IMR-90 (cell line): ENCODE measurements at regions not wholly inside any gene's neighbourhood (a gene's known extent, or its start where the extent isn't known, plus 50 kb on each side); places are given as distances from the start of the nearest gene placed in this dataset.

ENCODE experiments used
- ATAC-seq: fragments of 200-7000 bp; cut with Tn5 transposase; 2 replicates; pipeline ENCODE4 v1.9.1; 2020; ENCODE audit warnings: low read depth, mild to moderate bottlenecking, moderate library complexity
- BruUV-seq: library from RNA; stranded (reverse); fragments of 400-500 nt; replicated peaks from 2 replicates; lab custom pipeline; 2021; lab: Mats Ljungman, UMichigan
- CTCF ChIA-PET: fragments of 300-600 bp; formaldehyde crosslinking; extraction: SDS; loops from one replicate; lab custom pipeline; 2021; ENCODE audit warnings: antibody characterized with exemption; lab: Yijun Ruan, JAX
- POLR2A ChIA-PET: fragments of 300-600 bp; sonication (Branson Sonifier 250); formaldehyde crosslinking; loops from one replicate; lab custom pipeline; 2022; ENCODE audit warnings: antibody characterized with exemption; ENCODE audit not compliant: unreplicated experiment; lab: Charles Lee
- DNase-seq: peaks from one replicate; pipeline ENCODE4 v3.0.0; 2013
- H2AFZ ChIP-seq: replicated peaks from 2 replicates; pipeline ENCODE3; 2013; ENCODE audit warnings: low read length, mild to moderate bottlenecking; ENCODE audit not compliant: poor library complexity
- H2AK5ac ChIP-seq: 2 replicates; pipeline ENCODE4 v1.6.1; 2013; ENCODE audit warnings: low read depth, low read length, inconsistent platforms
- H2AK9ac ChIP-seq: replicated peaks from 2 replicates; pipeline ENCODE3; 2013; ENCODE audit warnings: mild to moderate bottlenecking, low read depth, low read length, moderate library complexity; ENCODE audit not compliant: poor library complexity
- H2BK120ac ChIP-seq: 2 replicates; pipeline ENCODE4 v1.6.1; 2013; ENCODE audit warnings: low read depth, low read length, inconsistent platforms
- H2BK15ac ChIP-seq: 3 replicates; pipeline ENCODE4 v1.6.1; 2013; ENCODE audit warnings: low read depth, low read length, inconsistent platforms
- H2BK20ac ChIP-seq: 2 replicates; pipeline ENCODE4 v1.6.1; 2013; ENCODE audit warnings: low read depth, mild to moderate bottlenecking, inconsistent platforms, low read length, moderate library complexity
- H2BK5ac ChIP-seq: 2 replicates; pipeline ENCODE4 v1.6.1; 2013; ENCODE audit warnings: mild to moderate bottlenecking, low read depth, low read length, inconsistent platforms; ENCODE audit not compliant: poor library complexity, severe bottlenecking
- H3K14ac ChIP-seq: replicated peaks from 2 replicates; pipeline ENCODE4 v1.6.1; 2013; ENCODE audit warnings: low read depth, low read length, inconsistent platforms
- H3K18ac ChIP-seq: 2 replicates; pipeline ENCODE4 v1.6.1; 2013; ENCODE audit warnings: low read depth, low read length, control low read depth
- H3K23ac ChIP-seq: 2 replicates; pipeline ENCODE4 v1.6.1; 2013; ENCODE audit warnings: low read depth, low read length, inconsistent platforms
- H3K27ac ChIP-seq: 2 replicates; pipeline ENCODE4 v1.5.1; 2013; ENCODE audit warnings: mild to moderate bottlenecking, control low read depth, low read length; ENCODE audit not compliant: insufficient read depth
- H3K27me3 ChIP-seq: 2 replicates; pipeline ENCODE4 v1.6.1; 2013; ENCODE audit warnings: low read length; ENCODE audit not compliant: control insufficient read depth, insufficient read depth
- H3K36me3 ChIP-seq: 2 replicates; pipeline ENCODE4 v1.6.1; 2013; ENCODE audit warnings: low read length, mixed read lengths; ENCODE audit not compliant: control insufficient read depth, insufficient read depth
- H3K4ac ChIP-seq: 2 replicates; pipeline ENCODE4 v1.6.1; 2013; ENCODE audit warnings: low read depth, low read length, inconsistent platforms
- H3K4me1 ChIP-seq: 2 replicates; pipeline ENCODE4 v1.6.1; 2013; ENCODE audit warnings: low read length, mixed read lengths; ENCODE audit not compliant: control insufficient read depth, insufficient read depth
- H3K4me2 ChIP-seq: 2 replicates; pipeline ENCODE4 v1.6.1; 2013; ENCODE audit warnings: low read depth, mild to moderate bottlenecking, control low read depth, low read length, moderate library complexity
- H3K4me3 ChIP-seq: 2 replicates; pipeline ENCODE4 v1.5.1; 2013; ENCODE audit warnings: low read depth, mild to moderate bottlenecking, control low read depth, low read length, moderate library complexity; ENCODE audit not compliant: insufficient read depth
- H3K56ac ChIP-seq: 2 replicates; pipeline ENCODE4 v1.6.1; 2013; ENCODE audit warnings: low read length, inconsistent platforms; ENCODE audit not compliant: insufficient read depth; ENCODE audit errors: extremely low read depth
- H3K79me1 ChIP-seq, 2 experiments: 2 replicates each; pipeline ENCODE4 v1.6.1; 2013; ENCODE audit warnings: low read length in 2 of 2, inconsistent platforms in 1 of 2, low read depth in 1 of 2
- H3K9ac ChIP-seq: 2 replicates; pipeline ENCODE4 v1.6.1; 2013; ENCODE audit warnings: low read depth, low read length, control low read depth
- H3K9me1 ChIP-seq: 2 replicates; pipeline ENCODE4 v1.6.1; 2013; ENCODE audit warnings: low read length, inconsistent platforms; ENCODE audit not compliant: insufficient read depth
- H3K9me3 ChIP-seq: 2 replicates; pipeline ENCODE4 v1.6.1; 2013; ENCODE audit warnings: low read length; ENCODE audit not compliant: control insufficient read depth, insufficient read depth
- H4K20me1 ChIP-seq: 2 replicates; pipeline ENCODE4 v1.6.1; 2013; ENCODE audit warnings: low read length, inconsistent platforms; ENCODE audit not compliant: insufficient read depth
- H4K5ac ChIP-seq: 2 replicates; pipeline ENCODE4 v1.6.1; 2013; ENCODE audit warnings: mild to moderate bottlenecking, low read depth, low read length, control low read depth
- H4K8ac ChIP-seq, 2 experiments: 2 replicates each; pipeline ENCODE4 v1.6.1; 2013; ENCODE audit warnings: low read depth in 2 of 2, low read length in 2 of 2, control low read depth in 1 of 2, inconsistent platforms in 1 of 2
- H4K91ac ChIP-seq: 2 replicates; pipeline ENCODE4 v1.6.1; 2013; ENCODE audit warnings: low read depth, low read length, inconsistent platforms; ENCODE audit not compliant: insufficient read depth
- CEBPB ChIP-seq: IDR thresholded peaks from 2 replicates; pipeline ENCODE4 v1.6.1; 2012; ENCODE audit warnings: low read depth, low read length, improper control_type of control experiment
- MAZ ChIP-seq: IDR thresholded peaks from 2 replicates; pipeline ENCODE4 v1.6.1; 2012; ENCODE audit warnings: low read depth, mild to moderate bottlenecking, low read length, improper control_type of control experiment, moderate library complexity, borderline replicate concordance
- RFX5 ChIP-seq: IDR thresholded peaks from 2 replicates; pipeline ENCODE4 v1.8.0; 2012; ENCODE audit warnings: low read depth, mild to moderate bottlenecking, low read length, moderate library complexity
- WGBS, 2 experiments: methylation state at CpG; one replicate each; pipeline versions ENCODE4 v1.1.5 to v1.1.7; 2013; ENCODE audit warnings: missing lambda C conversion rate in 2 of 2; ENCODE audit not compliant: insufficient read length in 1 of 2; ENCODE audit errors: extremely low coverage in 2 of 2; 5-methylcytosine and 5-hydroxymethylcytosine counted together
- dilution Hi-C: fragments of 300-500 bp; cut with HindIII; formaldehyde crosslinking; loops from one replicate; pipeline ENCODE4 v1.14.3; 2018; ENCODE audit warnings: low sequenced_read_pairs; ENCODE audit not compliant: unreplicated experiment
- in situ Hi-C: fragments of 300-500 bp; cut with MboI; formaldehyde crosslinking; loops from 3 replicates; pipeline ENCODE4 v1.14.3; 2019; ENCODE audit warnings: low sequenced_read_pairs, inconsistent platforms, mixed read lengths
- intact Hi-C: fragments of 100-400 bp; cut with micrococcal nuclease; formaldehyde crosslinking; loops from 2 replicates; pipeline ENCODE4 v1.10.0; 2022

- Histone ChIP-seq H3K4me1 (no peaks in the 10 kb centered on the region), H4K91ac (no peak overlapping the region), H4K20me1 (no peaks in the 10 kb centered on the region), H2AFZ (no peak overlapping the region), H3K4me3 (no peak overlapping the region), H3K14ac (no peak overlapping the region), H3K18ac (no peak overlapping the region), H3K36me3 (no peaks in the 10 kb centered on the region), H4K5ac (no peak overlapping the region), H3K9me1 (no peaks in the 10 kb centered on the region), H2BK5ac (no peak overlapping the region), H2BK120ac (no peak overlapping the region), H4K8ac (no peak overlapping the region), H2AK5ac (no peak overlapping the region), H3K79me1 (no peaks in the 10 kb centered on the region), H3K27me3 (no peaks in the 10 kb centered on the region), H2AK9ac (no peak overlapping the region), H2BK20ac (no peak overlapping the region), H3K23ac (no peak overlapping the region), H3K9me3 (no peaks in the 10 kb centered on the region), H3K4me2 (no peak overlapping the region), H3K4ac (no peak overlapping the region), H3K27ac (no peak overlapping the region), H2BK15ac (no peak overlapping the region), H3K56ac (no peak overlapping the region), H3K9ac (no peak overlapping the region)
- WGBS, 2 experiments = no CpG with 5 or more reads among the region's 2 CpGs
- ChIA-PET POLR2A (no interaction called here), CTCF (no interaction called here)
- in situ Hi-C loops (no loop called here), intact Hi-C loops (no loop called here), dilution Hi-C loops (no loop called here)
- DNase-seq = no peak
- TF ChIP-seq CEBPB = peak; percentile 85
- no peak for TF ChIP-seq MAZ
- no peak for TF ChIP-seq RFX5
- no TSS peak for BruUV-seq
- ATAC-seq = no peak
These were observed 193.9 kb downstream of the FIGN start for GRCh38 chr2:163541943-163542342.
